RWPE2 (cell line): ENCODE measurements at regions not wholly inside any gene's neighbourhood (a gene's known extent, or its start where the extent isn't known, plus 50 kb on each side); places are given as distances from the start of the nearest gene placed in this dataset.

Experiments
- ATAC-seq: fragments of 200-7000 bp; cut with Tn5 transposase; 3 replicates; pipeline ENCODE4 v1.9.1; 2021; ENCODE audit warnings: low read depth
- DNase-seq: peaks from one replicate; pipeline ENCODE4 v3.0.0-alpha.2; 2020; ENCODE audit warnings: low spot score
- H3K27ac ChIP-seq: fragments of 450-650 bp; 2 replicates; pipeline ENCODE4 v1.5.1; 2017; ENCODE audit warnings: mild to moderate bottlenecking; ENCODE audit not compliant: poor library complexity, severe bottlenecking
- H3K27me3 ChIP-seq: fragments of 250-450 bp; sonication (Bioruptor Pico); 2 replicates; pipeline ENCODE4 v1.5.1; 2021; ENCODE audit warnings: mild to moderate bottlenecking, moderate library complexity; ENCODE audit not compliant: insufficient read depth, poor library complexity, severe bottlenecking
- H3K36me3 ChIP-seq: fragments of 250-450 bp; sonication (Bioruptor Pico); 2 replicates; pipeline ENCODE4 v1.5.1; 2020; ENCODE audit warnings: low read depth, mild to moderate bottlenecking, moderate library complexity
- H3K4me1 ChIP-seq: fragments of 250-450 bp; sonication (Bioruptor Pico); 2 replicates; pipeline ENCODE4 v1.5.1; 2021; ENCODE audit warnings: mild to moderate bottlenecking, moderate library complexity; ENCODE audit not compliant: insufficient read depth, poor library complexity, severe bottlenecking
- H3K4me3 ChIP-seq: fragments of 250-450 bp; sonication (Bioruptor Pico); 2 replicates; pipeline ENCODE4 v1.5.1; 2021; ENCODE audit warnings: mild to moderate bottlenecking, moderate library complexity; ENCODE audit not compliant: severe bottlenecking
- H3K9me3 ChIP-seq: fragments of 250-450 bp; sonication (Bioruptor Pico); 2 replicates; pipeline ENCODE4 v1.5.1; 2021; ENCODE audit warnings: mild to moderate bottlenecking, moderate library complexity; ENCODE audit not compliant: severe bottlenecking
- TF ChIP-seq, protein P1 (sequence below): fragments of 450-650 bp; IDR thresholded peaks from one replicate; pipeline ENCODE4 v1.5.1; 2017; ENCODE audit warnings: mild to moderate bottlenecking, moderate library complexity; ENCODE audit not compliant: poor library complexity, severe bottlenecking

DNA sequence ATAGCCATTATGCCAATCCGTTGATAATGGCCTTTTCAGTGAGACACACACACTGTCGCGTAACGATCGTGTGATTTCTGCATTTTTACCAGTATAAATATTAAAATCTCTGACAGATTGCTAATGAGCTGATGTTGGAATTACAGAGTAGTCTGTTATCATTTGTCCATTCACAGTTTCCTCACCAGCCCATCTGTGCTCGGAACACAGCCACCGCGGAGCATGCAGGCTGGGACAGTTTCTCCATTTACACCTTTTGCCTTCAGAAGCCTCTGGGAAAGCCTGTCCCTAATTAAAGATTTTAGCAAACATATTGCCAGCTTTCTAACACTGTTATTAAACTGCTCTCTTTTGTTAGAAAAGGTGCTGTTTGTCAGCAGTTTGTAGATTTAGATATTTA, 82.2 kb upstream of the BARHL2 start:
- no peaks in the 10 kb centered on the region for H3K36me3 ChIP-seq
- TF ChIP-seq, protein P1, sequence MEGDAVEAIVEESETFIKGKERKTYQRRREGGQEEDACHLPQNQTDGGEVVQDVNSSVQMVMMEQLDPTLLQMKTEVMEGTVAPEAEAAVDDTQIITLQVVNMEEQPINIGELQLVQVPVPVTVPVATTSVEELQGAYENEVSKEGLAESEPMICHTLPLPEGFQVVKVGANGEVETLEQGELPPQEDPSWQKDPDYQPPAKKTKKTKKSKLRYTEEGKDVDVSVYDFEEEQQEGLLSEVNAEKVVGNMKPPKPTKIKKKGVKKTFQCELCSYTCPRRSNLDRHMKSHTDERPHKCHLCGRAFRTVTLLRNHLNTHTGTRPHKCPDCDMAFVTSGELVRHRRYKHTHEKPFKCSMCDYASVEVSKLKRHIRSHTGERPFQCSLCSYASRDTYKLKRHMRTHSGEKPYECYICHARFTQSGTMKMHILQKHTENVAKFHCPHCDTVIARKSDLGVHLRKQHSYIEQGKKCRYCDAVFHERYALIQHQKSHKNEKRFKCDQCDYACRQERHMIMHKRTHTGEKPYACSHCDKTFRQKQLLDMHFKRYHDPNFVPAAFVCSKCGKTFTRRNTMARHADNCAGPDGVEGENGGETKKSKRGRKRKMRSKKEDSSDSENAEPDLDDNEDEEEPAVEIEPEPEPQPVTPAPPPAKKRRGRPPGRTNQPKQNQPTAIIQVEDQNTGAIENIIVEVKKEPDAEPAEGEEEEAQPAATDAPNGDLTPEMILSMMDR: no peak
- no peak overlapping the region for H3K27ac ChIP-seq
- no peaks in the 10 kb centered on the region for H3K9me3 ChIP-seq
- ATAC-seq (no peak), DNase-seq (no peak)
- H3K27me3 ChIP-seq: peaks cover 9% of the 10 kb centered on the region
- H3K4me1 ChIP-seq: no peaks in the 10 kb centered on the region
- H3K4me3 ChIP-seq: no peak overlapping the region

DNA sequence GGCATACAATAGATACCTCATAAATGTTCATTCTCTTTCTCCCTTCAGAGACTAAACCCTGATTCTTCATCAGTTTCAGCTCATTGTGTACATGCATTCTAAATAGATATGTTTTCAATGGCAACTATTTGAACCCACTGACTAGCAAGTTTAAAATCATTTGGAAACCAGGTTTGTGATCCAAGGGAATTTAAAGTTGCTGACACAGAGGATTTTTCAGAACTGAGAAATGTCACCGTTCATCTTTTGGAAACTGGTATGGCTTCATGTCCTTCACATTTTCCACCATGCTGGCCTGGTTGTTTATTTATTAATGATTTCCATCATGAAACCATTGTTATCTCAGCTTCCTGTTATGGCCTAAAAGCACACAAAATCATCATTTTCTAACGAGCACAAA, 81.8 kb upstream of the BARHL2 start:
- Histone ChIP-seq H3K9me3 (no peaks in the 10 kb centered on the region), H3K27ac (no peak overlapping the region), H3K27me3 (peaks cover 9% of the 10 kb centered on the region), H3K4me1 (no peaks in the 10 kb centered on the region), H3K4me3 (no peak overlapping the region), H3K36me3 (no peaks in the 10 kb centered on the region)
- ATAC-seq (no peak), DNase-seq (no peak)
- TF ChIP-seq, protein P1: no peak

DNA sequence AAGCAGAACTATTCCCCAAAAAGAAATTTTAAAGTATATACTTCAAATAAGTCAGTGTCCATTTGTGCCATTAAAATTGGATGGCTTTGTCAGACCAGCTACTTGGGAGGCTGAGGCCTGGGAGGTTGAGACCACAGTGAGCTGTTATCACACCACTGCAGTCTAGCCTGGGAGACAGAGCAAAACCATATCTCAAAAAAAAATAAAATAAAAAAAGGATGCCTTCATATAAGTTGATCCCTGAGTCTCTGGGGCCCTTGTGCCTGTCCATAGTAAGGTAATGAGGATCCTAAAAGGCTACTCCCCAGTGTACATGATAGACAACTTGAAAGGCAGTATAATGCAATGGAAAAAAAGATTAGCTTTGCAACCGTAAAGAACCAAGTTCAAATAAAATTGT, 81.2 kb upstream of the BARHL2 start:
- no peak overlapping the region for H3K27ac ChIP-seq
- H3K9me3 ChIP-seq: no peaks in the 10 kb centered on the region
- H3K4me3 ChIP-seq: no peak overlapping the region
- H3K4me1 ChIP-seq: no peaks in the 10 kb centered on the region
- H3K27me3 ChIP-seq: peaks cover 9% of the 10 kb centered on the region
- ATAC-seq: no peak
- H3K36me3 ChIP-seq: no peaks in the 10 kb centered on the region
- TF ChIP-seq, protein P1: no peak
- DNase-seq: no peak

DNA sequence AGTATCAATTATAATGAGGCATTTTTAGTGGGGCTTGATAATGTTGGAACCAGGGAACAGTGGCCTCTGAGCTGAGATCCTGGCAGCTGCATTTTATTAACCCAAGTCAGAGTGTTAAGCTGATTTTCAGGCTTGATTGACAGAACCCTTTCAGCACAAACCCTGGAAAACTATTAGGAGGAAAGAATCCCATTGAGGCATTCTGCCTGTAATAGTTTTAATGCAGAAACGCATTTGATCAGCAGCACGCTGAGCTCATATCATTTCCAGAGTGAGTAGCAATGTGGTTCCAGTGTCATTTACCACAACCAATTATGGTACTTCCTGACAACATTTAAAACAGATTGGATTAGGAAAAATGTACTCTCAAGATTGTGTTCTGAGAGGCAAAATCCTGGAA, 78.3 kb upstream of the BARHL2 start:
- H3K36me3 ChIP-seq: no peaks in the 10 kb centered on the region
- no peak for DNase-seq

DNA sequence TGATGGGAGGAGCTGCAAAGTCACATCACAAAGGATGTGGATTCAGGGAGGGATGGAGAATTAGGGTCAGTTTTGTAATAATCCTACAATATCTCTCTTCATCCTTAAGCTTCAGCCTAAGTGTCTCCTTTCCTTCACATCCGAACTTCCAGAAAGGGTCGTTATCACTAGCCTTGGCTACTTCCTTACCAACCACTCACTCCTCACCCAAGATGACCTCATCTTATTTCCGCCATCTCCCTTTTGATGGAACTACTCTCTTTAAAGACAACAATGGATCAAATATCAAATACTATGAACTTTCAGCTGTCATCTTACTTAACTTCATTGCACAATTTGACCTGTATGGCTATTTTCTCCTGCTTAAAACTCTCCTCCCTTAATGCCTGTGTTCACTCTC, 69.6 kb upstream of the BARHL2 start:
- ATAC-seq (no peak), DNase-seq (no peak)
- peaks cover 5% of the 10 kb centered on the region for H3K27me3 ChIP-seq
- no peaks in the 10 kb centered on the region for H3K4me1 ChIP-seq
- TF ChIP-seq, protein P1: no peak
- no peak overlapping the region for H3K27ac ChIP-seq
- no peaks in the 10 kb centered on the region for H3K9me3 ChIP-seq
- no peaks in the 10 kb centered on the region for H3K36me3 ChIP-seq
- no peak overlapping the region for H3K4me3 ChIP-seq

More for the DNA sequence above, 78.3 kb upstream of the BARHL2 start:
- Histone ChIP-seq H3K27ac (no peak overlapping the region), H3K4me1 (no peaks in the 10 kb centered on the region), H3K27me3 (peaks cover 9% of the 10 kb centered on the region), H3K9me3 (no peaks in the 10 kb centered on the region), H3K4me3 (no peak overlapping the region)
- no peak for ATAC-seq
- TF ChIP-seq, protein P1: no peak
